ENCODE measurements at regions not wholly inside any gene's neighbourhood (a gene's known extent, or its start where the extent isn't known, plus 50 kb on each side); places are given as distances from the start of the nearest gene placed in this dataset.

DNA sequence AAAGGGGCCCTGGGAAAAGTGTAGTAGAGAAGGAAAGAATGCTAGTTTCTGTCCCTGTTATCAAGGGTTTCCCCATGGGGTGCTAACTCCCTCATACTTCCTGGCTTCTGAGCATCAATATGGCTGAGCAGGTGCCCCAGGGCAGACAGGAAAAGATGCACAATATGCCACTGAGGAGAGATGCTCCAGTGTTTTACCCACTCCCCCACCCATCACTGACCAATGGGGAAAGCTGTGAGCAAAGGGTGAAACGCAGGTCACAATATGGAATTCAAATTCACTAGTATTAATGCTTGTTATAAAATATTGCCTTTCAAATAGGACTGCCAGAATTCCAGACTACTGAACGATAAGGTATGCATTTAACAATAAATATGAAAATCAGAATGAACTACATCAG, 187.5 kb upstream of the CTNNB1 start:
- TF ChIP-seq, protein P1, sequence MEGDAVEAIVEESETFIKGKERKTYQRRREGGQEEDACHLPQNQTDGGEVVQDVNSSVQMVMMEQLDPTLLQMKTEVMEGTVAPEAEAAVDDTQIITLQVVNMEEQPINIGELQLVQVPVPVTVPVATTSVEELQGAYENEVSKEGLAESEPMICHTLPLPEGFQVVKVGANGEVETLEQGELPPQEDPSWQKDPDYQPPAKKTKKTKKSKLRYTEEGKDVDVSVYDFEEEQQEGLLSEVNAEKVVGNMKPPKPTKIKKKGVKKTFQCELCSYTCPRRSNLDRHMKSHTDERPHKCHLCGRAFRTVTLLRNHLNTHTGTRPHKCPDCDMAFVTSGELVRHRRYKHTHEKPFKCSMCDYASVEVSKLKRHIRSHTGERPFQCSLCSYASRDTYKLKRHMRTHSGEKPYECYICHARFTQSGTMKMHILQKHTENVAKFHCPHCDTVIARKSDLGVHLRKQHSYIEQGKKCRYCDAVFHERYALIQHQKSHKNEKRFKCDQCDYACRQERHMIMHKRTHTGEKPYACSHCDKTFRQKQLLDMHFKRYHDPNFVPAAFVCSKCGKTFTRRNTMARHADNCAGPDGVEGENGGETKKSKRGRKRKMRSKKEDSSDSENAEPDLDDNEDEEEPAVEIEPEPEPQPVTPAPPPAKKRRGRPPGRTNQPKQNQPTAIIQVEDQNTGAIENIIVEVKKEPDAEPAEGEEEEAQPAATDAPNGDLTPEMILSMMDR (IDR thresholded peaks at IDR 0.05): no peak
- no peak for TF ChIP-seq EP300 (IDR thresholded peaks at IDR 0.05)
